Adrenal gland (tissue), 9 donors: ENCODE measurements at regions not wholly inside any gene's neighbourhood (a gene's known extent, or its start where the extent isn't known, plus 50 kb on each side); places are given as distances from the start of the nearest gene placed in this dataset.

Experiments
- DNase-seq, 7 donors: peaks; one replicate each; pipeline ENCODE4 v3.0.0-alpha.2; 2019 to 2020
- H3K27ac ChIP-seq, 5 donors: fragments of 200-600 bp; sonication (generic) in 4 of 5; 1 replicate in 3 of 5; 2 replicates in 2 of 5; pipeline versions ENCODE4 v1.5.1 to v1.8.0; 2016 to 2020; ENCODE audit warnings: mild to moderate bottlenecking in 1 of 5
- H3K27me3 ChIP-seq: fragments of 200-600 bp; 2 replicates; pipeline ENCODE4 v1.8.0; 2021
- H3K36me3 ChIP-seq, 2 donors: fragments of 200-600 bp; replicated peaks in 1 of 2; 1 replicate in 1 of 2; 2 replicates in 1 of 2; pipeline versions ENCODE4 v1.5.1 to v1.8.0; 2018 to 2022
- H3K4me1 ChIP-seq, 2 donors: fragments of 200-600 bp; replicated peaks in 1 of 2; 1 replicate in 1 of 2; 2 replicates in 1 of 2; pipeline versions ENCODE4 v1.5.1 to v1.8.0; 2018 to 2021
- H3K4me3 ChIP-seq, 4 donors: fragments of 200-600 bp; sonication (generic) in 3 of 4; one replicate each; pipeline ENCODE4 v1.5.1; 2016 to 2018
- H3K9me3 ChIP-seq, 3 donors: fragments of 200-600 bp; sonication (generic) in 1 of 3; replicated peaks in 1 of 3; 1 replicate in 2 of 3; 2 replicates in 1 of 3; pipeline versions ENCODE4 v1.5.1 to v1.8.0; 2016 to 2021
- CTCF ChIP-seq, 6 experiments: fragments of 450-650 bp in 4 of 6; fragments of 200-600 bp in 2 of 6; sonication (generic) in 1 of 6; IDR thresholded peaks; 1 replicate in 5 of 6; 2 replicates in 1 of 6; pipeline versions ENCODE4 v1.5.1 to v1.8.0; 2016 to 2021; ENCODE audit warnings: antibody characterized with exemption in 6 of 6, mild to moderate bottlenecking in 2 of 6, moderate library complexity in 1 of 6
- POLR2A ChIP-seq, 2 donors: fragments of 450-650 bp; IDR thresholded peaks; one replicate each; pipeline ENCODE4 v1.6.1; 2017; ENCODE audit warnings: antibody characterized with exemption in 2 of 2, mild to moderate bottlenecking in 2 of 2, moderate library complexity in 1 of 2
- WGBS, 4 donors: extraction: QIAGEN DNeasy Blood & Tissue Kit in 2 of 4; methylation state at CpG; one replicate each; pipeline versions ENCODE4 v1.1.5 to v1.1.7; 2013 to 2017; 5-methylcytosine and 5-hydroxymethylcytosine counted together
- intact Hi-C, 2 donors: fragments of 100-400 bp; cut with DNase I; formaldehyde crosslinking; loops; one replicate each; pipeline versions ENCODE4 v1.14.1 to v1.15.0; 2022 to 2023
- donor health status: healthy with polysubstance abuse.
- donor health status: Bipolar disorder and iron deficiency.
- donor health status: DM: yes; HTN: yes; CAD: no.
- donor health status: DM: no; HTN: no; CAD: no.
- donor health status: DM: no; HTN: no; CAD: no.

- WGBS, 4 donors, result 83 to 90% (median 86%) methylated on average over 18 to 32 of the region's 32 CpGs
- Histone ChIP-seq H3K27ac (peak overlapping the region in 3 of 5 donors; percentile 98 to 100 (median 99)), H3K9me3 (no peaks in the 10 kb centered on the region), H3K36me3 (peaks cover 0 to 39% of the 10 kb centered on the region in 2 donors), H3K4me1 (peaks cover 60 to 74% of the 10 kb centered on the region in 2 donors), H3K27me3 (no peaks in the 10 kb centered on the region), H3K4me3 (no peak overlapping the region)
- intact Hi-C loops, result no loop called here
- DNase-seq, result no peak
- TF ChIP-seq POLR2A (IDR thresholded peaks at IDR 0.05), result no peak
- TF ChIP-seq CTCF (IDR thresholded peaks at IDR 0.05), result no peak
Observed at GRCh38 chr12:124385219-124385969, 90.5 kb downstream of the RFLNA start.

GRCh38 chr12:124384299-124384894, 89.5 kb downstream of the RFLNA start:
- 72 to 94% (median 79%) methylated on average over 6 to 20 of the region's 20 CpGs for WGBS, 4 donors
- Histone ChIP-seq H3K27ac (peak overlapping the region in 2 of 5 donors; percentile 99 to 100), H3K4me1 (peaks cover 63 to 74% of the 10 kb centered on the region in 2 donors), H3K36me3 (peaks cover 0 to 45% of the 10 kb centered on the region in 2 donors), H3K9me3 (no peaks in the 10 kb centered on the region), H3K4me3 (no peak overlapping the region), H3K27me3 (no peaks in the 10 kb centered on the region)
- TF ChIP-seq POLR2A (IDR thresholded peaks at IDR 0.05), result no peak
- no peak for TF ChIP-seq CTCF (IDR thresholded peaks at IDR 0.05)
- intact Hi-C loops, result no loop called here
- no peak for DNase-seq

- no peaks in the 10 kb centered on the region for H3K9me3 ChIP-seq
- WGBS, 4 donors, result 85 to 91% (median 90%) methylated on average over 6 to 10 of the region's 10 CpGs
- H3K36me3 ChIP-seq, result peaks cover 0 to 59% of the 10 kb centered on the region in 2 donors
- peaks cover 54 to 70% of the 10 kb centered on the region in 2 donors for H3K4me1 ChIP-seq
- H3K4me3 ChIP-seq, result no peak overlapping the region
- no peak for DNase-seq
- H3K27me3 ChIP-seq, result no peaks in the 10 kb centered on the region
- TF ChIP-seq POLR2A (IDR thresholded peaks at IDR 0.05) (no peak), CTCF (IDR thresholded peaks at IDR 0.05) (no peak)
- intact Hi-C loops, result no loop called here
- peak overlapping the region in 4 of 5 donors; percentile 89 to 99 (median 94) for H3K27ac ChIP-seq
Observed at GRCh38 chr12:124383028-124383427, 88.1 kb downstream of the RFLNA start.

- 6 to 15% (median 11%) methylated on average over 21 to 25 of the region's 25 CpGs for WGBS, 4 donors
- H3K9me3 ChIP-seq, result no peaks in the 10 kb centered on the region
- peak overlapping the region; percentile 83 to 99 (median 93) for H3K27ac ChIP-seq
- H3K4me1 ChIP-seq, result peaks cover 41 to 63% of the 10 kb centered on the region in 2 donors
- intact Hi-C loops, result no loop called here
- DNase-seq, result peak; percentile 94 to 99 (median 97)
- peaks cover 0 to 72% of the 10 kb centered on the region in 2 donors for H3K36me3 ChIP-seq
- TF ChIP-seq CTCF (IDR thresholded peaks at IDR 0.05), result no peak
- TF ChIP-seq POLR2A (IDR thresholded peaks at IDR 0.05), result peak in 1 of 2 donors; percentile 52
- no peak overlapping the region for H3K4me3 ChIP-seq
- no peaks in the 10 kb centered on the region for H3K27me3 ChIP-seq
Observed at GRCh38 chr12:124381456-124382296, 86.8 kb downstream of the RFLNA start.
